ENCODE measurements at regions not wholly inside any gene's neighbourhood (a gene's known extent, or its start where the extent isn't known, plus 50 kb on each side); places are given as distances from the start of the nearest gene placed in this dataset.

GRCh38 chr7:19455623-19456022 is 253.2 kb downstream of the POLR1F start:
- Histone ChIP-seq H3K4me1 (ENCODE audit: control insufficient read depth, insufficient read depth, low read length) (no peaks in the 10 kb centered on the region), H3K36me3 (ENCODE audit: control insufficient read depth, insufficient read depth, low read length) (no peaks in the 10 kb centered on the region), H3K9me3 (ENCODE audit: control insufficient read depth, insufficient read depth, low read length) (no peaks in the 10 kb centered on the region), H3K4me3 (ENCODE audit: low read length) (no peak overlapping the region), H3K27me3 (ENCODE audit: control insufficient read depth, insufficient read depth, low read length) (no peaks in the 10 kb centered on the region; the same call in 1 of the 2 replicates), H3K27ac (ENCODE audit: low read length) (no peak overlapping the region)
- no CpG with 5 or more reads among the region's 2 CpGs for WGBS (ENCODE audit: insufficient coverage, insufficient read length)
- no peak for DNase-seq (ENCODE audit: low read depth, low spot score)

- no CpG with 5 or more reads among the region's 3 CpGs for WGBS (ENCODE audit: insufficient coverage, insufficient read length)
- H3K4me1 ChIP-seq (ENCODE audit: control insufficient read depth, insufficient read depth, low read length): no peaks in the 10 kb centered on the region
- no peaks in the 10 kb centered on the region for H3K27me3 ChIP-seq (ENCODE audit: control insufficient read depth, insufficient read depth, low read length)
- no peak overlapping the region for H3K27ac ChIP-seq (ENCODE audit: low read length)
- H3K4me3 ChIP-seq (ENCODE audit: low read length): no peak overlapping the region
- DNase-seq (ENCODE audit: low read depth, low spot score): no peak
- no peaks in the 10 kb centered on the region for H3K9me3 ChIP-seq (ENCODE audit: control insufficient read depth, insufficient read depth, low read length)
- H3K36me3 ChIP-seq (ENCODE audit: control insufficient read depth, insufficient read depth, low read length): no peaks in the 10 kb centered on the region
These were observed 260.7 kb downstream of the POLR1F start for GRCh38 chr7:19448091-19448490.

DNA sequence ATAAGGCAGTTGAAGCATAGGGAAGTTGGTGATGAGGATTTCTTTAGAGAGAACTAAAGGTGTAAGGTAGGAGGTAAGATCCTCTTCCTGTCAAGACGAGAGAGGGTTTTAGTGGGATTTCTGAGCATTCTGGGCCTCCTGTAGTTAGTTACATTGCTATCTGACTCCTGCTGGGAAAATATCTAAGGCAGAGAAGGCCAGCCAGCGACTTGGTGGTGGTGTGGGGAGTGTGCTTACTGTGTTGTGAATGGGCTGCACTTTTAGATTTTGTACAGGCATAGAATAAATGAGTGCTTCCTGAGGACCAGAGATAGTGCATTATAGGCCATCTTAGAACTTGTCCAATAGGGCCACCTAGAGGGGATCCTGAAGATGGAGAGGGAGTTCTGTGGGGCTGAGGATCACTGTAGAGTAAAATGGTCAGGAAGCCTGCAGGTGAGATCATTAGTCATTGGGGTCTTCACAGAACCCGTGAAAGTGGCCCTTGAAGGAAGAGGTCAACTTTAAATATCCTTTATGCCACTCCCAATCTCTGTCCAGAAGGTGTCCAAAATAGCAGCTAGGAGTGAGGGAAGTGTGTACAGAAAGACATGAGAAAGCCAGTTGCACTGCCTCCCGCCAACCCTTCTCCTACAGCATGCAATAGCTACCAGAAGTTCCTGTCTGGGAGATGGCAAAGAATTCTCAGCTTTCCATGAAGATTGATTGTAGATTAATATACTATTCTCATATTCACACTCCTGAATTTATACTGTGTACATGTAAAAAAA is 266.6 kb downstream of the POLR1F start:
- no peaks in the 10 kb centered on the region for H3K27me3 ChIP-seq (ENCODE audit: control insufficient read depth, insufficient read depth, low read length)
- no peak overlapping the region for H3K4me3 ChIP-seq (ENCODE audit: low read length)
- H3K4me1 ChIP-seq (ENCODE audit: control insufficient read depth, insufficient read depth, low read length): no peaks in the 10 kb centered on the region
- peak; percentile 29 for DNase-seq (ENCODE audit: low read depth, low spot score)
- H3K36me3 ChIP-seq (ENCODE audit: control insufficient read depth, insufficient read depth, low read length): no peaks in the 10 kb centered on the region
- WGBS (ENCODE audit: insufficient coverage, insufficient read length): no CpG with 5 or more reads among the region's 4 CpGs
- H3K27ac ChIP-seq (ENCODE audit: low read length): no peak overlapping the region
- H3K9me3 ChIP-seq (ENCODE audit: control insufficient read depth, insufficient read depth, low read length): no peaks in the 10 kb centered on the region

GRCh38 chr7:19439517-19439916 is 269.3 kb downstream of the POLR1F start:
- no CpG with 5 or more reads among the region's 3 CpGs for WGBS (ENCODE audit: insufficient coverage, insufficient read length)
- Histone ChIP-seq H3K9me3 (ENCODE audit: control insufficient read depth, insufficient read depth, low read length) (no peaks in the 10 kb centered on the region), H3K36me3 (ENCODE audit: control insufficient read depth, insufficient read depth, low read length) (no peaks in the 10 kb centered on the region), H3K27ac (ENCODE audit: low read length) (no peak overlapping the region), H3K4me3 (ENCODE audit: low read length) (no peak overlapping the region), H3K4me1 (ENCODE audit: control insufficient read depth, insufficient read depth, low read length) (no peaks in the 10 kb centered on the region), H3K27me3 (ENCODE audit: control insufficient read depth, insufficient read depth, low read length) (no peaks in the 10 kb centered on the region)
- no peak for DNase-seq (ENCODE audit: low read depth, low spot score)

DNA sequence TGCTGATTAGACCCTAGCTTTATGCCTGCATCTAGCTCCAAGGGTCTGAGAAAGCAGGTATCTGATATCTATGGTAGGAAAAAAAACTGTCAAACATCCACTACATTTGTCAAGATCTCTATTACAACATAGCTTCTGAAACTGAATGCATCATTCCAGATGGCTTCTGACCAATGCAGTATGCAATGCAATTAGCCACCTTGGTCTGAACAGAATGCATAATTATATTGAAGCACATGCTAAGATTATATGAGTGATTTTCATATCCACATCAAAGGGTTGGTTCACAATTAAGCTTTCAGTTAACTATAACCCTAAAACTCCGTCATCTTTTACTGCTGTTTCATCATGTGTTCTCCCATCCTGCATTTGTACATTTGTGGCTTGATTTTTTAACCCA is 271.4 kb downstream of the POLR1F start:
- Histone ChIP-seq H3K4me1 (ENCODE audit: control insufficient read depth, insufficient read depth, low read length) (no peaks in the 10 kb centered on the region), H3K27ac (ENCODE audit: low read length) (no peak overlapping the region), H3K27me3 (ENCODE audit: control insufficient read depth, insufficient read depth, low read length) (no peaks in the 10 kb centered on the region), H3K4me3 (ENCODE audit: low read length) (no peak overlapping the region), H3K9me3 (ENCODE audit: control insufficient read depth, insufficient read depth, low read length) (no peaks in the 10 kb centered on the region), H3K36me3 (ENCODE audit: control insufficient read depth, insufficient read depth, low read length) (no peaks in the 10 kb centered on the region)
- WGBS (ENCODE audit: insufficient coverage, insufficient read length): no CpG with 5 or more reads among the region's 1 CpG
- no peak for DNase-seq (ENCODE audit: low read depth, low spot score)

DNA sequence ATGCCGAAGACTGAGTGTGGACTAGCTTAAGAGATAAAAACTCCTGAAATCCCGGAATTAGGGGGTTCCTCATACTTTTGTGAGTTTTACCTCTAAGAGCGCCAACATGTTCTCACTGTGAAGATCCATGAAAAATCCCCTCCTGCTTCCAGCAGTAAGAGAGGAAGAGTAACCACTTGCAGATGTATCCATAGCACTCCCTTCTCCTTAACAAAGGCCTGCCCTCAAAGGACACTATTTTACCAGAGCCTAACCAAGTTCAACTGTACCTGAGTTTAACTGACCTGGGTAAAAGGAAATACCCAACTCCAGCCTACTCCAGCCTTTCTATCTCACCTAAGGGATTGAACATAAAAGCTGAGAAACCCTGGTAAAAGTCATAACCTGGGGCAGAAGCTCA is 280.9 kb downstream of the POLR1F start:
- H3K9me3 ChIP-seq (ENCODE audit: control insufficient read depth, insufficient read depth, low read length): no peaks in the 10 kb centered on the region
- H3K27ac ChIP-seq (ENCODE audit: low read length): no peak overlapping the region
- no peaks in the 10 kb centered on the region for H3K36me3 ChIP-seq (ENCODE audit: control insufficient read depth, insufficient read depth, low read length)
- peaks cover 1% of the 10 kb centered on the region; the same call in 1 of the 2 replicates for H3K4me1 ChIP-seq (ENCODE audit: control insufficient read depth, insufficient read depth, low read length)
- DNase-seq (ENCODE audit: low read depth, low spot score): no peak
- no peaks in the 10 kb centered on the region for H3K27me3 ChIP-seq (ENCODE audit: control insufficient read depth, insufficient read depth, low read length)
- no peak overlapping the region for H3K4me3 ChIP-seq (ENCODE audit: low read length)
- WGBS (ENCODE audit: insufficient coverage, insufficient read length): no CpG with 5 or more reads among the region's 3 CpGs

- no peaks in the 10 kb centered on the region for H3K27me3 ChIP-seq (ENCODE audit: control insufficient read depth, insufficient read depth, low read length)
- no CpG with 5 or more reads among the region's 1 CpG for WGBS (ENCODE audit: insufficient coverage, insufficient read length)
These were observed 276.6 kb upstream of the FERD3L start for GRCh38 chr7:19421861-19422260.

DNA sequence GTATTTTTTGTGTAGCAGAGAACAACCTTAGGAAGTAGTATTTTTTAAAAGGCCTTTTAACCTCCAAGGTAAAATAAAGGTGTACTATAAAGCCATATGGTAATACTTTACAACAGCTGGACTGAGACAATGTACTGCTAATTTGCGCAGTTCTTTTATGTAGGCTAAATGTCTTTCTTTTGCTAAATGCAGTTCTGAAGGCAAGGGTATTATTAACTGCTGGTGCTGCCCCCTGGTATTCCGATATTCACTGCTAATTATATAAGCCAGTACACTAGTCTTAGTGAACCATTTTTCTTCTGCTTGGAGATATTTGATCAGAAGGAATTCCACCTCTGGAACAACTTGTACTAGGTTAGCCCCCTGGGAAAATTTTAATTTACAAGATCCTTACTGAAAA is 272.0 kb upstream of the FERD3L start:
- WGBS (ENCODE audit: insufficient coverage, insufficient read length): no CpG with 5 or more reads among the region's 2 CpGs
- Histone ChIP-seq H3K9me3 (ENCODE audit: control insufficient read depth, insufficient read depth, low read length) (no peaks in the 10 kb centered on the region), H3K27me3 (ENCODE audit: control insufficient read depth, insufficient read depth, low read length) (no peaks in the 10 kb centered on the region), H3K4me3 (ENCODE audit: low read length) (no peak overlapping the region), H3K36me3 (ENCODE audit: control insufficient read depth, insufficient read depth, low read length) (no peaks in the 10 kb centered on the region), H3K27ac (ENCODE audit: low read length) (no peak overlapping the region), H3K4me1 (ENCODE audit: control insufficient read depth, insufficient read depth, low read length) (peaks cover 3% of the 10 kb centered on the region; the same call in 1 of the 2 replicates)
- DNase-seq (ENCODE audit: low read depth, low spot score): no peak

More at GRCh38 chr7:19421861-19422260, 276.6 kb upstream of the FERD3L start:
- no peak for DNase-seq (ENCODE audit: low read depth, low spot score)
- Histone ChIP-seq H3K9me3 (ENCODE audit: control insufficient read depth, insufficient read depth, low read length) (no peaks in the 10 kb centered on the region), H3K4me3 (ENCODE audit: low read length) (no peak overlapping the region), H3K27ac (ENCODE audit: low read length) (no peak overlapping the region), H3K36me3 (ENCODE audit: control insufficient read depth, insufficient read depth, low read length) (no peaks in the 10 kb centered on the region), H3K4me1 (ENCODE audit: control insufficient read depth, insufficient read depth, low read length) (peaks cover 1% of the 10 kb centered on the region; the same call in 1 of the 2 replicates)

DNA sequence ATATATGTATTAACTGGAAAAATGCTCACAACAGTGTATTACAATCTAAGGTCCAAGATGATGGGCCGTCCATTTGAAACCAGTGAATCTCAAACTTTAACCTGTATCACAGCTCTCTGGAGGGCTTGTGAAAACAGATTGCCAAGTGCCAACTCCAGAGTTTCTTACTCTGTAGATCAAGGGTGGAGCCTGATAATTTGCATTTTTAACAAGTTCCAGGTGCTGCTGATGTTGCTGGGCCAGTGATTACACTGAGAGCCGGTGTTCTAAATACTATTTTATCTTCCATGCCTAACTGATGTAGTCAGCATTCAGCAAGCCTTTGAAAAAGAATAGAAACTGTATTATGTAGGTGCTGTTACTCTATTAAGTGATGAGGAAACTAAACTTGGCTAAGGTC is 269.9 kb upstream of the FERD3L start:
- Histone ChIP-seq H3K4me1 (ENCODE audit: control insufficient read depth, insufficient read depth, low read length) (peaks cover 3% of the 10 kb centered on the region; the same call in 1 of the 2 replicates), H3K27ac (ENCODE audit: low read length) (no peak overlapping the region), H3K9me3 (ENCODE audit: control insufficient read depth, insufficient read depth, low read length) (no peaks in the 10 kb centered on the region), H3K4me3 (ENCODE audit: low read length) (no peak overlapping the region), H3K36me3 (ENCODE audit: control insufficient read depth, insufficient read depth, low read length) (no peaks in the 10 kb centered on the region), H3K27me3 (ENCODE audit: control insufficient read depth, insufficient read depth, low read length) (no peaks in the 10 kb centered on the region)
- no peak for DNase-seq (ENCODE audit: low read depth, low spot score)
- no CpG with 5 or more reads among the region's 2 CpGs for WGBS (ENCODE audit: insufficient coverage, insufficient read length)

DNA sequence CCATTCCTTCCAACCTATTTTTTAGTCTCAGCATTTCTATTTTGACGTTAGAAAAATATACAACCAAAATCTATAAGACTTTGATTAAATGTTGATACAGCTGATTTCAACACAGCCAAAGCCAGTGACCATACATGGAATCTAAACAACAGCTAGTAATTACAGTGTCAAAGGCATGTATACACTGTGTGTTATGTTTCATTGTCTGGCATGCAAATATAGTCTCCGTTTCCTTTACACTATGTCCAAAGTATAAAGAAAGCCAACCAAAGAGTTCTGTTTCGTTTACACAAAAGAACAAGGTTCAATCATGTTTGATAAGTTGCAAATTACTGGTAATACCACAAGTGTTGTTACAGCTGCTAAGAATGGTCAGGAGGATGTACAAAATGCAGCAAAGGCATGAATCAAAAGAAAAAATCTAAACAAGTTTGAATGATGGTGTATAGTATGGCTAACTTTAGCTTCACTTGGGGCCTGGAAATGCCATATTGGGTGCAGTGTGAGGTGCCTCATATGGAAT is 268.3 kb upstream of the FERD3L start:
- Histone ChIP-seq H3K4me1 (ENCODE audit: control insufficient read depth, insufficient read depth, low read length) (peaks cover 3% of the 10 kb centered on the region; the same call in 1 of the 2 replicates), H3K36me3 (ENCODE audit: control insufficient read depth, insufficient read depth, low read length) (no peaks in the 10 kb centered on the region), H3K4me3 (ENCODE audit: low read length) (no peak overlapping the region), H3K9me3 (ENCODE audit: control insufficient read depth, insufficient read depth, low read length) (no peaks in the 10 kb centered on the region), H3K27ac (ENCODE audit: low read length) (no peak overlapping the region), H3K27me3 (ENCODE audit: control insufficient read depth, insufficient read depth, low read length) (no peaks in the 10 kb centered on the region)
- 100% methylated on average over 1 of the region's 3 CpGs for WGBS (ENCODE audit: insufficient coverage, insufficient read length)
- DNase-seq (ENCODE audit: low read depth, low spot score): no peak

DNA sequence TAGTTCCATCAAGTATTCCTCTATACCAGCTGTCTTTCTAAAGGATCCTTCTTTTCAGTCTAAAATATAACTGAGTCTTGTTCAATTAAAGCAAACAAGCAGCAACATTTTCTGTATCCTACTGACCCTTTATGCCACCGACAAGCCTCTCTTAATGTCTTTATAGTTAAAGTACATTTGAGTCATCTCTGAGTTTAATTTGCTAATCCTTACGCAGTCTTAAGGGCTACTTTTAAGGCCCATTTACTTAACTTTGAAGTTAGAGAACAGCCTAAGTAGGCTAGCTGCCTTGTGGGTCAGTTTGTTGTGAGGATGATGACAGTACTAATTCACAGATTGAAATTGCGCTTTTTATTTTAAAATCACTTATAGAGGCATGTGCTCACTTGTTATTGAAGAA is 265.5 kb upstream of the FERD3L start:
- WGBS (ENCODE audit: insufficient coverage, insufficient read length): no CpG with 5 or more reads among the region's 3 CpGs
- H3K27ac ChIP-seq (ENCODE audit: low read length): no peak overlapping the region
- no peaks in the 10 kb centered on the region for H3K9me3 ChIP-seq (ENCODE audit: control insufficient read depth, insufficient read depth, low read length)
- H3K36me3 ChIP-seq (ENCODE audit: control insufficient read depth, insufficient read depth, low read length): no peaks in the 10 kb centered on the region
- H3K4me3 ChIP-seq (ENCODE audit: low read length): no peak overlapping the region
- DNase-seq (ENCODE audit: low read depth, low spot score): no peak
- H3K27me3 ChIP-seq (ENCODE audit: control insufficient read depth, insufficient read depth, low read length): no peaks in the 10 kb centered on the region
- no peaks in the 10 kb centered on the region for H3K4me1 ChIP-seq (ENCODE audit: control insufficient read depth, insufficient read depth, low read length)

Measured in iPS DF 6.9 (cell line).